Stimulated activated naive CD8-positive, alpha-beta T cell treated with anti-CD3 and anti-CD28 coated beads, Interleukin-15, Interleukin-2, amounts not matched to agents 100 ng/mL and 50 ng/mL, for 24 hours (primary cell): ENCODE measurements at regions not wholly inside any gene's neighbourhood (a gene's known extent, or its start where the extent isn't known, plus 50 kb on each side); places are given as distances from the start of the nearest gene placed in this dataset.
"Not testable (repeated sequence)": the region's sequence is repeated elsewhere in the genome, so short reads cannot be mapped to it uniquely, and the experiment has no call there.

Experiments
- H3K27ac Mint-ChIP-seq: one replicate; pipeline ENCODE4 v1.8.0; 2021; ENCODE audit warnings: mild to moderate bottlenecking, mixed read lengths
- H3K27me3 Mint-ChIP-seq: one replicate; pipeline ENCODE4 v1.8.0; 2021; ENCODE audit warnings: mixed read lengths
- H3K36me3 Mint-ChIP-seq: one replicate; pipeline ENCODE4 v1.8.0; 2021; ENCODE audit warnings: low read depth, mixed read lengths
- H3K4me1 Mint-ChIP-seq: one replicate; pipeline ENCODE4 v1.8.0; 2021; ENCODE audit warnings: low read depth, mixed read lengths
- H3K4me3 Mint-ChIP-seq: one replicate; pipeline ENCODE4 v1.8.0; 2021; ENCODE audit warnings: mild to moderate bottlenecking, mixed read lengths
- H3K9me3 Mint-ChIP-seq: one replicate; pipeline ENCODE4 v1.8.0; 2021; ENCODE audit warnings: mixed read lengths

DNA sequence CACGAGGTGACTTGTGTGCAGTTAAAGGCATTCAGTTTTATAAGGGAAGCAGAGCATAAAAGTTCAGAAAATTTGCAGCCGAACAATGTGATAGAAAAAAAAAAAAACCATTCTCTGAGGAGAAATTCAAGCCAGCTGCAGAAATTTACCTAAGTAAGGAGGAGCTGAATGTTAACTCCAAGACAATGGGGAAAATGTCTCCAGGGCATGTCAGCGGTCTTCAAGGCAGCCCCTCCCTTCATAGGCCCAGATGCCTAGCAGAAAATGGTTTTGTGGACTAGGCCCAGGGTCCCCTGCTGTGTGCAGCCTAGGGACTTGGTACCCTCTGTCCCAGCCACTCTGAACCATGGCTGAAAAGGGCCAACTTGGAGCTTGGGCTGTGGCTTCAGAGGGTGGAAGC, 1764.0 kb downstream of the C4orf33 start:
- Mint-ChIP-seq H3K4me3 (no peak overlapping the region), H3K4me1 (no peaks in the 10 kb centered on the region), H3K9me3 (peaks cover 15% of the 10 kb centered on the region), H3K27me3 (no peaks in the 10 kb centered on the region), H3K36me3 (no peaks in the 10 kb centered on the region), H3K27ac (no peak overlapping the region)

DNA sequence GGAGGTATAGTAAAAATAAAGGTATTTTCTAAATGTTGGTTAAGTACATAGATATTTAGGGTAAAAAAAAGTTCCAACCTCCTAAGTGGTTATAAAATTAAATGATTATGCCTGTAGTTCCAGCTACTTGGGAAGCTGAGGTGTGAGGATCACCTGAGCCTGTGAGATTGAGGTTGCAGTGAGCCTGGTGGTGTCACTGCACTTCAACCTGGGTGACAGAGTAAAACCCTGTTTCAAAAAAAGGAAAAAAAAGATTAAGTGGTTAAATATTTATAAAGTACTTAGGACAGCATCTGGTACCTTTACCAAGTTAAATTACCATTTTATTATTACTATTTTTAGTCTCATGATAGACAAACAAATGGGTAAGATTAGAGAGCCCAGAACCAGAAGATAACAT, 1801.0 kb downstream of the C4orf33 start:
- Mint-ChIP-seq H3K27ac (no peak overlapping the region), H3K4me1 (no peaks in the 10 kb centered on the region), H3K27me3 (no peaks in the 10 kb centered on the region), H3K4me3 (no peak overlapping the region), H3K9me3 (peaks cover 4% of the 10 kb centered on the region), H3K36me3 (no peaks in the 10 kb centered on the region)

DNA sequence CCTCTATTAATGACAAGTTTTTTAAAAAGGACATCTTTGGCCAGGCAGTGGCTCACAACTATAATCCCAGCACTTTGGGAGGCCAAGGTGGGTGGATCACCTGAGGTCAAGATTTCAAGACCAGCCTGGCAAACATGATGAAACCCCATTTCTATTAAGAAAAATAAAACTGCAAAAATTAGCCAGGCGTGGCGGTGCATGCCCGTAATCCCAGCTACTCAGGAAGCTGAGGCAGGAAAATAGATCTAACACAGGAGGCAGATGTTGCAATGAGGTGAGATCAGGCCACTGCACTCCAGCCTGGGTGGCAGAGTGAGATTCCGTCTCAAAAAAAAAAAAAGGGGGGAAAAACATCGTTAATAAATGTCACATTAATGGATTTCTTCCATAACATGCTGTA, 1805.4 kb downstream of the C4orf33 start:
- Mint-ChIP-seq H3K4me1 (no peaks in the 10 kb centered on the region), H3K27ac (no peak overlapping the region), H3K27me3 (no peaks in the 10 kb centered on the region), H3K36me3 (no peaks in the 10 kb centered on the region), H3K9me3 (no peaks in the 10 kb centered on the region), H3K4me3 (no peak overlapping the region)

DNA sequence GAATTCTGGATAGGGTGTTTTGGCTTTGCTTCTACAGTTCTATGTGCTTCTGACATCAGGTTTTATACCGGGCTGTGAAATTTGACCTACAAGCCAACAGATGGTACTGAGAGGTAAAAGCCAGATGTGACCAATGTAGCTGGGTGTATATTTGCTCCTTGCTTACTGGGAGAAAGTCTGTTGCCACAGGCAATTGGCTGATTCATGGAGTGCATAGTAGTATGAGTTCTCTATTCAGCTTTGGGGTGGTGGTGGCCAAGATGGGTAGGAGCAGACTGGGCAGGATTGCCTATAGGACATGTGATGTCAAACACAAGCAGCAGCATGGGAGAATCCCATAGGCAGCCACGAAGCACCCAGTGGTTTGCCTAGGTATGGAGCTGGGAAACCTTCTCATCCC, 1827.0 kb downstream of the C4orf33 start:
- Mint-ChIP-seq H3K9me3 (peaks cover 13% of the 10 kb centered on the region), H3K27me3 (no peaks in the 10 kb centered on the region), H3K4me1 (no peaks in the 10 kb centered on the region), H3K36me3 (no peaks in the 10 kb centered on the region), H3K4me3 (no peak overlapping the region), H3K27ac (no peak overlapping the region)

DNA sequence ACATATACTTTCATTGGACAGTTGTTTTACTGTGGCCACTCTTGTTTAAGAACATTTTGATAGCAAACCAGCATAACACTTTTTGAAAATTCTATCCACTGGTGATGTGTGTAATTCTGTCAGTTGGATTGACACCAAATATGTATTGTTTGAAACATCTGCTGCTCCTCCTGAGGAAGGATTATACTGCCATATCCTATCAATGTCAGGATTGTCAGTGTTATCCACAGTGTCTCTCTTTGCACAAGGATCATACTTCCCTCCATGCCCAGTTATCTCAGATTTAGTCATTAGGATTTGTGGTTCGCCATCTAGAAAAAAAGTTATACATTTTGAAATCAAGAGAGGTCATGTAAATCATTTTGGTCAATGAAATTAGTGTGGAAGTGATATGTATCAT, 1859.6 kb downstream of the C4orf33 start:
- Mint-ChIP-seq H3K27ac (no peak overlapping the region), H3K36me3 (no peaks in the 10 kb centered on the region), H3K4me1 (no peaks in the 10 kb centered on the region), H3K4me3 (no peak overlapping the region), H3K9me3 (peaks cover 4% of the 10 kb centered on the region), H3K27me3 (no peaks in the 10 kb centered on the region)

DNA sequence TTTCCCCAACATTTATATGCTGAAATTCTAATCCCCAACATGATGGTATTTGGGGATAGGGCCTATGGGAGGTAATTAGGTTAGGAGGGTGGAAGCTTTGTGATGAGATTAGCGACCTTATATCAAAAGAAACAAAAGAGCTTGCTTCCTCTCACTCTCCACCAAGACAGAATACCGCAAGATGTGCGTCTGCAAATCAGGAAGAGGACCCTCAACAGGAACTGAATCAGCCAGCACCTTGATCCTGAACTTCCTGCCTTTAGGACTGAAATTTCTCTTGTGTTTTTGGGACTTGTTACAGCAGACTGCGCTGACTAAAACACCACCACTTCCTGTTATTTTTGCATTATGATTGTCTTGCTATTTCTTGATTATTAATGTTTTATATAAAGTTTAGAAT, 1889.4 kb downstream of the C4orf33 start:
- Mint-ChIP-seq H3K27ac (no peak overlapping the region), H3K4me3 (no peak overlapping the region), H3K27me3 (no peaks in the 10 kb centered on the region), H3K9me3 (no peaks in the 10 kb centered on the region), H3K36me3 (no peaks in the 10 kb centered on the region), H3K4me1 (no peaks in the 10 kb centered on the region)

DNA sequence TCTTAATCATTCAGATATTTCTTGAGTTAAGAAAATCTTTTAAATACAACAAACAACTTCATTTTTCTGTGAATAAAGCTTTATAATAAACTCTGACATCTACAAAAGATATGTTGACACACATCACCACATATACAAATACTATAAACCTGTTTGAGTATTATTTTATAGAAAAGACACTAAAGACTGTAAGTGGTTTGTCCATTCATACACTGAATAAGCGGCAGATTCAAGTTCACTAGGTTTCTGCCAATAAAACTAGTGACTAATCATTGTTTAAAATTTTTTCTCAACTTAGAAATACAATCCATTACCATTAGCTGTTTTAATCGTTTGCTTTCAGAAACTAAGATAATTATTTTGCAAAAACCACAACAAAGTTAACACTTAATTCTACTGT, 1900.0 kb downstream of the C4orf33 start:
- H3K27ac Mint-ChIP-seq = no peak overlapping the region
- no peak overlapping the region for H3K4me3 Mint-ChIP-seq
- no peaks in the 10 kb centered on the region for H3K36me3 Mint-ChIP-seq
- no peaks in the 10 kb centered on the region for H3K27me3 Mint-ChIP-seq
- H3K4me1 Mint-ChIP-seq = no peaks in the 10 kb centered on the region
- H3K9me3 Mint-ChIP-seq = peaks cover under 1% of the 10 kb centered on the region

DNA sequence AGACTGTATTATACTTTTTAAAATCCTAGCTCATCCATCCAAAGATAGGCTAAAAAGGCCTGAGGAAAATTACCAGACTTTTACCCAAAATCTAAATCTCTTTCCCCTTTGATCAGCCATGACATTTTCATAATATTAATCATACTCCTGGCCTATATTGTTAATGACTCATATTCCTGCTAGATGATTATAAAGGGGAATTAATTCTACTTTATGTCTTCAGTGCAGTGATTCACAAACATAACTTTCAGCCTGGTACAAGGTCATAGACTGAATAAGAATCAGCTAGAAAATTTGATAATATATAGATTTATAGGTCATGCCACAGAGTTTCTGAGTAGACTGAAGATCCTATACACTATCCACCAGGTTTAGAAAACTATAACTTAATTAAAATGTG, 1905.4 kb downstream of the C4orf33 start:
- H3K36me3 Mint-ChIP-seq = no peaks in the 10 kb centered on the region
- H3K4me1 Mint-ChIP-seq = no peaks in the 10 kb centered on the region
- H3K27me3 Mint-ChIP-seq = no peaks in the 10 kb centered on the region
- H3K4me3 Mint-ChIP-seq = no peak overlapping the region
- H3K9me3 Mint-ChIP-seq = no peaks in the 10 kb centered on the region
- no peak overlapping the region for H3K27ac Mint-ChIP-seq

DNA sequence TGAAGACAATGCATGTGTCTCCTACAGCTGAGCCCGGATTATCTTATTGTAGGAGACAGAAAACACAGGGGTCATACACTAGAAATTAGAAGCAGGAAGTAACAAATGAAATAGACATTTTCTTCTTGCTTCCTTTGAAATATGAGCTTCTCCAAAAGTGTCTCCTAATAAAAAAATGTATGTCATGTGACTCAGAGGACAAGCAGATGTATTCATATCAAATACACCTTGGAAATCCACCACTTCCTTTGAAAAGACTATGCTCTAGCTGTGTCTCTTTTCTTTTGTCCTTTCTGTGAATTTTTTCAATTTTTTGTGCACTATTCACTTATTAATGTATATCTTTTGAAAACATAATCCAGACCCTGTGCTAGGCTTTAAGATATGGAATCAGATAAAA, 1906.2 kb downstream of the C4orf33 start:
- no peaks in the 10 kb centered on the region for H3K36me3 Mint-ChIP-seq
- no peaks in the 10 kb centered on the region for H3K4me1 Mint-ChIP-seq
- H3K9me3 Mint-ChIP-seq = no peaks in the 10 kb centered on the region
- no peak overlapping the region for H3K4me3 Mint-ChIP-seq
- H3K27ac Mint-ChIP-seq = no peak overlapping the region
- H3K27me3 Mint-ChIP-seq = no peaks in the 10 kb centered on the region

DNA sequence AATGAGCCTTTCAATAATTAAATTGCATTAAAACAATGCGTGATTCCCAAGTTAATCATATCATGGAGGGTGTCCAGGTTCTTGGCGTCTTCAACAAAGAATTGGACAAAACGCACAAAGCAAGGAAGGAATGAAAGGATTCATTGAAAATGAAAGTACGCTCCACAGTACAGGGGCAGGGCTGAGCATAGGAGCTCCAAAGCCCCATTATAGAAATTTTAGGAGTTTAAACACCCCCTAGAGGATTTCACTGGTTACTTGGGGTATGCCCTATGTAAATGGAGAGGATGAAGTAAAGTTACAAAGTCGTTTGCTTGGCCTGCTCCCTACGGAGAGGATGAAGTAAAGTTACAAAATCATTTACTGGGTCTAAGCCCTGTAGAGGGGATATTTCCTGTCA, 1910.4 kb downstream of the C4orf33 start:
- H3K27ac Mint-ChIP-seq = no peak overlapping the region
- H3K4me1 Mint-ChIP-seq = no peaks in the 10 kb centered on the region
- H3K27me3 Mint-ChIP-seq = no peaks in the 10 kb centered on the region
- H3K4me3 Mint-ChIP-seq = no peak overlapping the region
- H3K9me3 Mint-ChIP-seq = peaks cover 6% of the 10 kb centered on the region
- no peaks in the 10 kb centered on the region for H3K36me3 Mint-ChIP-seq

DNA sequence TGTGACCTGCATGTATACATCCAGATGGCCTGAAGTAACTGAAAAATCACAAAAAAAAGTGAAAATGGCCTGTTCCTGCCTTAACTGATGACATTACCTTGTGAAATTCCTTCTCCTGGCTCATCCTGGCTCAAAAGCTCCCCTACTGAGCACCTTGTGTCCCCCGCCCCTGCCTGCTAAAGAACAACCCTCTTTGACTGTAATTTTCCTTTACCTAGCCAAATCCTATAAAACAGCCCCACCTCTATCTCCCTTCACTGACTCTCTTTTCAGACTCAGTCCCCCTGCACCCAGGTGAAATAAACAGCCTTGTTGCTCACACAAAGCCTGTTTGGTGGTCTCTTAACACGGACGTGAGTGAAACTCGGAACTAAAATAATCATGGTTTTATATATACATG, 1916.0 kb downstream of the C4orf33 start:
- H3K4me1 Mint-ChIP-seq, H3K27me3 Mint-ChIP-seq, H3K36me3 Mint-ChIP-seq, H3K4me3 Mint-ChIP-seq, H3K27ac Mint-ChIP-seq: not testable (repeated sequence)
- H3K9me3 Mint-ChIP-seq = peaks cover 15% of the 10 kb centered on the region

DNA sequence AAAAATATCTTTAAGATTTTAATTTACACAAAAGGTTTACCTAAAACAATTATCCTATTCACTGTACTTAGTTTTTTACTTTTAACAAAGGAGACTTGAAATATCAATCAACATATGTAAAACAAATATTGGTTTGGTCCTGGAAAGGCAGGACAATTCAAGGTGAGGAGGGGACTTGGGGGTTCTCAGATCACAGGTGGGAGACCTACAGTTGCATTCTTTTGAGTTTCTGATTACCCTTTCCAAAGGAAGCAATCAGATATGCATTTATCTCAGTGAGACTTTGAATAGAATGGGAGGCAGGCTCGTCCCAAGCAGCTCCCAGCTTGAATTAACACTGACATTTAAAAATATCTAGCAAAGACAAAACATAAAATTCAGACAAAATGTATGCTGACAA, 1917.3 kb downstream of the C4orf33 start:
- Mint-ChIP-seq H3K27me3 (no peaks in the 10 kb centered on the region), H3K27ac (no peak overlapping the region), H3K36me3 (no peaks in the 10 kb centered on the region), H3K9me3 (peaks cover 10% of the 10 kb centered on the region), H3K4me1 (no peaks in the 10 kb centered on the region), H3K4me3 (no peak overlapping the region)

DNA sequence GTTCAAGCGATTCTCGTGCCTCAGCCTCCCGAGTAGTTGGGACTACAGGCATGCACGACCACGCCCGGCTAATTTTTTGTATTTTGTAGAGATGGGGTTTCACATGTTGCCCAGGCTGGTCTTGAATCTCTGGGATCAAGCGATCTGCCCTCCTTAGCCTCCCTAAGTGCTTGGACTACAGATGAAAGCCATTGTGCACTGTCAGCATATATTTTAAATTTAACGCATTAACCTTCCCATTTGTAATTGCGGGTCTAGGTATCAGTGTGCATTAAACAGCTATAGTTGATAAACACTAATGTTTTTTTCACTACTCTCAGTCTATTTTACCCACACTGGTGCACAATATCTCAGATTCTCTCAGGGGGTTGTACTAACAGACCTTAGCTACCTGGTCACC, 1930.8 kb downstream of the C4orf33 start:
- no peak overlapping the region for H3K4me3 Mint-ChIP-seq
- H3K4me1 Mint-ChIP-seq = no peaks in the 10 kb centered on the region

DNA sequence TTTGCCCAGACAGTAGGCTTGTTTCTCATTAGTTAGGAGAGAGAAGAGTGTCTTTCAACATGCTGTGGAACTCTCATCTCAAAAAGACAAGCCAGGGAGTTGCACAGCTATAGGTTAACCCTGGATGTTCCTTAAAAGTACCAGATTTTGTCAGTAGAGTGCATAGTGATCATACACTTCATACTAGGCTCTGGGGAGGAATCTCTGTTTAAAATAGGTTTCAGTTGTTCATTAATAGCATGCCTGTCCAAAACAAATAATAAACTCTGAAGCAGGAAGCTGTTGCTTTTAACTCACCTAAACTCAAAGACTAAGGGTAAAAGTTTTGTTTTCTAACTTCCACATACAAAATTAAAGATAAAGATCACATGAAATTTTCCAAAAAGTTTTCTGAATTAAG, 1948.4 kb downstream of the C4orf33 start:
- no peaks in the 10 kb centered on the region for H3K4me1 Mint-ChIP-seq
- H3K4me3 Mint-ChIP-seq = no peak overlapping the region
- H3K27me3 Mint-ChIP-seq = no peaks in the 10 kb centered on the region
- no peak overlapping the region for H3K27ac Mint-ChIP-seq
- H3K36me3 Mint-ChIP-seq = no peaks in the 10 kb centered on the region
- peaks cover 4% of the 10 kb centered on the region for H3K9me3 Mint-ChIP-seq

More for the DNA sequence above, 1930.8 kb downstream of the C4orf33 start:
- Mint-ChIP-seq H3K9me3 (peaks cover 4% of the 10 kb centered on the region), H3K27ac (no peak overlapping the region), H3K36me3 (no peaks in the 10 kb centered on the region), H3K27me3 (no peaks in the 10 kb centered on the region)

DNA sequence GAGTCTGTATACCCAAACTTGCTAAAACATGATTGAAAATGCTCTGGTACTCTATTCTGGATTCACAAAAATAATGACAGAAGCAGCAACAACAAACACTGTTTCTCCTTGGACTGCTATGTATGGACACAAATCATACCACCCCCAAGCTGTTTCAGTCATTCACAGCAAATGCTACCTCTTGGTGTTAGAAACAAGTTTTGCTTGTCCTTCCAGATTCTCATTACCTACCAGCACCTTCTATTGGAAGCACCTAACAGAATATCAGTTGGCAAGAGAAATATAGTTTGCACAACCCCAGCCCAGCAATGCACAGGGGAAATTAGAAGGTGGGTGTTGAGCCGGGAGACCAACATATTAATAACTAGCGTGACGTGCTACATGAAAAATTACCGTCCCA, 1950.9 kb downstream of the C4orf33 start:
- no peak overlapping the region for H3K4me3 Mint-ChIP-seq
- no peak overlapping the region for H3K27ac Mint-ChIP-seq
- H3K36me3 Mint-ChIP-seq = no peaks in the 10 kb centered on the region
- no peaks in the 10 kb centered on the region for H3K4me1 Mint-ChIP-seq
- H3K27me3 Mint-ChIP-seq = no peaks in the 10 kb centered on the region
- H3K9me3 Mint-ChIP-seq = peaks cover 8% of the 10 kb centered on the region

DNA sequence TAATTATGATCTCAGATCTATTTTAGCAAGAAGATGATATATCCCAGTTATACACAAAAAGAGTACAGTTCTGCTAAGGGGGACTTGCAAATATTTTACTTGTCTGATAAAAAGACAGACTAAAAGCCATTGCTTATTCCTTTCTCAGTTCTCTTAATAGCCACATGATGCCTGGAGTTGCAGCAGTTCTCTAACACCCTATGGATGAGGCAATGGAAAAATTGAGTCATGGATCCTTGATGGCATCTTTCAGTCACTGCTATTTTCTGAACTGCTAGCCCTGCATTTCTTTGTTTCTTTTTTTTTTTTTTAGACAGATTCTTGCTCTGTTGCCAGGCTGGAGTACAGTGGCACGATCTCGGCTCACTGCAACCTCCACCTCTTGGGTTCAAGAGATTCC, 1956.7 kb downstream of the C4orf33 start:
- H3K9me3 Mint-ChIP-seq = peaks cover 8% of the 10 kb centered on the region
- no peaks in the 10 kb centered on the region for H3K36me3 Mint-ChIP-seq

More for the DNA sequence above, 1956.7 kb downstream of the C4orf33 start:
- no peaks in the 10 kb centered on the region for H3K4me1 Mint-ChIP-seq
- H3K4me3 Mint-ChIP-seq = no peak overlapping the region
- no peaks in the 10 kb centered on the region for H3K27me3 Mint-ChIP-seq
- H3K27ac Mint-ChIP-seq = no peak overlapping the region
